Pancreas (tissue), 10 donors: ENCODE measurements at regions not wholly inside any gene's neighbourhood (a gene's known extent, or its start where the extent isn't known, plus 50 kb on each side); places are given as distances from the start of the nearest gene placed in this dataset.

ENCODE experiments used
- ATAC-seq, 4 donors: fragments of 200-7000 bp; cut with Tn5 transposase; one replicate each; pipeline versions ENCODE4 v1.8.0 to v1.9.1; 2020; ENCODE audit warnings: mild to moderate bottlenecking in 4 of 4, moderate library complexity in 4 of 4
- DNase-seq, 6 donors: peaks; one replicate each; pipeline ENCODE4 v3.0.0-alpha.2; 2020
- FAIRE-seq: peaks from 2 replicates; lab custom pipeline; 2012; peaks lifted over from hg19 to GRCh38; lab: Jason Lieb, UNC
- H3K27ac ChIP-seq, 4 donors: fragments of 200-600 bp; sonication (generic); 1 replicate in 3 of 4; 2 replicates in 1 of 4; pipeline versions ENCODE4 v1.5.0 to v1.8.0; 2020
- H3K27me3 ChIP-seq, 4 donors: fragments of 200-600 bp; one replicate each; pipeline ENCODE4 v1.8.0; 2021
- H3K36me3 ChIP-seq, 3 donors: fragments of 200-600 bp; sonication (generic) in 1 of 3; one replicate each; pipeline versions ENCODE4 v1.5.0 to v1.8.0; 2020 to 2021
- H3K4me1 ChIP-seq, 3 donors: fragments of 200-600 bp; one replicate each; pipeline ENCODE4 v1.8.0; 2021
- H3K4me3 ChIP-seq, 4 donors: fragments of 200-600 bp; sonication (generic) in 2 of 4; one replicate each; pipeline versions ENCODE4 v1.5.0 to v1.8.0; 2020 to 2021
- H3K9me3 ChIP-seq, 4 donors: fragments of 200-600 bp; one replicate each; pipeline ENCODE4 v1.8.0; 2021
- WGBS, 2 donors: extraction: QIAGEN DNeasy Blood & Tissue Kit; methylation state at CpG; one replicate each; pipeline ENCODE4 v1.1.7; 2013; 5-methylcytosine and 5-hydroxymethylcytosine counted together
- intact Hi-C, 3 donors: fragments of 100-400 bp; cut with DNase I; formaldehyde crosslinking; loops; one replicate each; pipeline versions ENCODE4 v1.11.1 to v1.14.2; 2022
- TF ChIP-seq, protein P1 (sequence below), 4 donors: fragments of 200-600 bp; sonication (generic) in 3 of 4; IDR thresholded peaks; one replicate each; pipeline versions ENCODE4 v1.5.0 to v1.8.0; 2021; ENCODE audit warnings: antibody characterized with exemption in 4 of 4
- donor health status: healthy with polysubstance abuse.
- donor health status: DM: no; HTN: no; CAD: no; lungs with moderate emphysema.
- donor health status: DM: no; HTN: no; CAD: no.
- donor health status: control.
- donor health status: control.
- donor health status: Bipolar disorder and iron deficiency.
- donor health status: DM: yes; HTN: yes; CAD: no.
- donor health status: DM: no; HTN: no; CAD: no.
- donor health status: DM: no; HTN: no; CAD: no.
- donor health status: DM: yes; HTN: yes; CAD: no.

DNA sequence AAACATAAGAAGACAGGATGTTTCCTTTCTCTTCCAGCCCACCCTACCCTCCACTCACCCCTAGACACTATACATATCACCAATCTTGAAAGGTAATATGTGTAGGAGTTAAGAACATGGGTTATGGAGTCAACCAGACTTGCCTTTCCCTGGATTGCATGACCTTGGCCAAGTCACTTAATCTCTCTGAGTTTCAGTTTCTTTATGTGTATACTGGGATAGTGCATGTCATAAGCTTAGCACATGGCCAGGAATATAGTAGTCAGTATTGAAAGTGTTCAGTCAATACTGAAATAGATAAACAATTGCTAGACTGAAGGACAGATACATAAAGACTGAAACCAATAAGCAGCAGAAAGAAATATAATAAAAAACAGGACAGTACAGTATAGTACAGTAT is 283.2 kb upstream of the STT3B start:
- no peaks in the 10 kb centered on the region for H3K9me3 ChIP-seq
- no peaks in the 10 kb centered on the region for H3K36me3 ChIP-seq
- TF ChIP-seq, protein P1, sequence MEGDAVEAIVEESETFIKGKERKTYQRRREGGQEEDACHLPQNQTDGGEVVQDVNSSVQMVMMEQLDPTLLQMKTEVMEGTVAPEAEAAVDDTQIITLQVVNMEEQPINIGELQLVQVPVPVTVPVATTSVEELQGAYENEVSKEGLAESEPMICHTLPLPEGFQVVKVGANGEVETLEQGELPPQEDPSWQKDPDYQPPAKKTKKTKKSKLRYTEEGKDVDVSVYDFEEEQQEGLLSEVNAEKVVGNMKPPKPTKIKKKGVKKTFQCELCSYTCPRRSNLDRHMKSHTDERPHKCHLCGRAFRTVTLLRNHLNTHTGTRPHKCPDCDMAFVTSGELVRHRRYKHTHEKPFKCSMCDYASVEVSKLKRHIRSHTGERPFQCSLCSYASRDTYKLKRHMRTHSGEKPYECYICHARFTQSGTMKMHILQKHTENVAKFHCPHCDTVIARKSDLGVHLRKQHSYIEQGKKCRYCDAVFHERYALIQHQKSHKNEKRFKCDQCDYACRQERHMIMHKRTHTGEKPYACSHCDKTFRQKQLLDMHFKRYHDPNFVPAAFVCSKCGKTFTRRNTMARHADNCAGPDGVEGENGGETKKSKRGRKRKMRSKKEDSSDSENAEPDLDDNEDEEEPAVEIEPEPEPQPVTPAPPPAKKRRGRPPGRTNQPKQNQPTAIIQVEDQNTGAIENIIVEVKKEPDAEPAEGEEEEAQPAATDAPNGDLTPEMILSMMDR (IDR thresholded peaks at IDR 0.05): no peak
- intact Hi-C loops: no loop called here
- no peak for FAIRE-seq
- no peak overlapping the region for H3K27ac ChIP-seq
- ATAC-seq: no peak
- no peaks in the 10 kb centered on the region for H3K27me3 ChIP-seq
- peaks cover 0 to 7% (median 4%) of the 10 kb centered on the region in 3 donors for H3K4me1 ChIP-seq
- no peak for DNase-seq
- H3K4me3 ChIP-seq: no peak overlapping the region

GRCh38 chr3:31250116-31250777 is 282.5 kb upstream of the STT3B start:
- TF ChIP-seq, protein P1 (IDR thresholded peaks at IDR 0.05): no peak
- Histone ChIP-seq H3K4me1 (peaks cover 0 to 7% (median 4%) of the 10 kb centered on the region in 3 donors), H3K4me3 (no peak overlapping the region), H3K9me3 (no peaks in the 10 kb centered on the region), H3K27me3 (no peaks in the 10 kb centered on the region), H3K27ac (no peak overlapping the region), H3K36me3 (no peaks in the 10 kb centered on the region)
- FAIRE-seq (no peak), ATAC-seq (no peak), DNase-seq (no peak)
- 86 to 89% methylated on average over 1 of the region's 1 CpG for WGBS, 2 donors
- intact Hi-C loops: no loop called here

GRCh38 chr3:31251083-31251482 is 281.6 kb upstream of the STT3B start:
- Histone ChIP-seq H3K27me3 (no peaks in the 10 kb centered on the region), H3K9me3 (no peaks in the 10 kb centered on the region), H3K4me3 (no peak overlapping the region), H3K27ac (no peak overlapping the region), H3K4me1 (peaks cover 0 to 7% (median 4%) of the 10 kb centered on the region in 3 donors), H3K36me3 (no peaks in the 10 kb centered on the region)
- ATAC-seq: no peak
- FAIRE-seq: no peak
- TF ChIP-seq, protein P1 (IDR thresholded peaks at IDR 0.05): no peak
- WGBS, 2 donors: 93 to 94% methylated on average over 3 of the region's 3 CpGs
- DNase-seq: no peak
- intact Hi-C loops: no loop called here

- Histone ChIP-seq H3K27ac (no peak overlapping the region), H3K9me3 (no peaks in the 10 kb centered on the region), H3K4me3 (no peak overlapping the region), H3K36me3 (no peaks in the 10 kb centered on the region), H3K27me3 (no peaks in the 10 kb centered on the region), H3K4me1 (peaks cover 0 to 7% (median 1%) of the 10 kb centered on the region in 3 donors)
- intact Hi-C loops: no loop called here
- DNase-seq (no peak), FAIRE-seq (no peak), ATAC-seq (no peak)
- TF ChIP-seq, protein P1 (IDR thresholded peaks at IDR 0.05): no peak
- 66 to 73% methylated on average over 6 of the region's 6 CpGs for WGBS, 2 donors
These were observed 280.2 kb upstream of the STT3B start for GRCh38 chr3:31252216-31253185.
